ENCODE measurements at regions not wholly inside any gene's neighbourhood (a gene's known extent, or its start where the extent isn't known, plus 50 kb on each side); places are given as distances from the start of the nearest gene placed in this dataset.

- Mint-ChIP-seq H3K36me3 (ENCODE audit: low read depth) (no peaks in the 10 kb centered on the region), H3K27me3 (ENCODE audit: low read depth) (no peaks in the 10 kb centered on the region), H3K4me3 (no peak overlapping the region), H3K4me1 (peaks cover 31% of the 10 kb centered on the region), H3K9me3 (no peaks in the 10 kb centered on the region), H3K27ac (peak overlapping the region; percentile 81 to 93 (median 90))
- TF ChIP-seq, protein P1, sequence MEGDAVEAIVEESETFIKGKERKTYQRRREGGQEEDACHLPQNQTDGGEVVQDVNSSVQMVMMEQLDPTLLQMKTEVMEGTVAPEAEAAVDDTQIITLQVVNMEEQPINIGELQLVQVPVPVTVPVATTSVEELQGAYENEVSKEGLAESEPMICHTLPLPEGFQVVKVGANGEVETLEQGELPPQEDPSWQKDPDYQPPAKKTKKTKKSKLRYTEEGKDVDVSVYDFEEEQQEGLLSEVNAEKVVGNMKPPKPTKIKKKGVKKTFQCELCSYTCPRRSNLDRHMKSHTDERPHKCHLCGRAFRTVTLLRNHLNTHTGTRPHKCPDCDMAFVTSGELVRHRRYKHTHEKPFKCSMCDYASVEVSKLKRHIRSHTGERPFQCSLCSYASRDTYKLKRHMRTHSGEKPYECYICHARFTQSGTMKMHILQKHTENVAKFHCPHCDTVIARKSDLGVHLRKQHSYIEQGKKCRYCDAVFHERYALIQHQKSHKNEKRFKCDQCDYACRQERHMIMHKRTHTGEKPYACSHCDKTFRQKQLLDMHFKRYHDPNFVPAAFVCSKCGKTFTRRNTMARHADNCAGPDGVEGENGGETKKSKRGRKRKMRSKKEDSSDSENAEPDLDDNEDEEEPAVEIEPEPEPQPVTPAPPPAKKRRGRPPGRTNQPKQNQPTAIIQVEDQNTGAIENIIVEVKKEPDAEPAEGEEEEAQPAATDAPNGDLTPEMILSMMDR (IDR thresholded peaks at IDR 0.05; ENCODE audit: unreplicated experiment in 3 of 3) = no peak
Observed at GRCh38 chr4:17092736-17093437, 194.4 kb upstream of the LDB2 start.

GRCh38 chr4:17091104-17091503 is 192.7 kb upstream of the LDB2 start:
- Mint-ChIP-seq H3K4me3 (no peak overlapping the region), H3K36me3 (ENCODE audit: low read depth) (no peaks in the 10 kb centered on the region), H3K27ac (no peak overlapping the region), H3K4me1 (peaks cover 31% of the 10 kb centered on the region), H3K27me3 (ENCODE audit: low read depth) (no peaks in the 10 kb centered on the region), H3K9me3 (peaks cover 5% of the 10 kb centered on the region)
- TF ChIP-seq, protein P1 (IDR thresholded peaks at IDR 0.05; ENCODE audit: unreplicated experiment in 3 of 3) = no peak

- H3K27ac Mint-ChIP-seq = no peak overlapping the region
- H3K27me3 Mint-ChIP-seq (ENCODE audit: low read depth) = no peaks in the 10 kb centered on the region
- H3K4me1 Mint-ChIP-seq = peaks cover 26% of the 10 kb centered on the region
- peaks cover 9% of the 10 kb centered on the region for H3K9me3 Mint-ChIP-seq
- no peak overlapping the region for H3K4me3 Mint-ChIP-seq
- no peaks in the 10 kb centered on the region for H3K36me3 Mint-ChIP-seq (ENCODE audit: low read depth)
- TF ChIP-seq, protein P1 (IDR thresholded peaks at IDR 0.05; ENCODE audit: unreplicated experiment in 3 of 3) = no peak
Observed at GRCh38 chr4:17090063-17090462, 191.6 kb upstream of the LDB2 start.

GRCh38 chr4:17085416-17085815 is 187.0 kb upstream of the LDB2 start:
- H3K27me3 Mint-ChIP-seq (ENCODE audit: low read depth) = peaks cover 3% of the 10 kb centered on the region
- H3K36me3 Mint-ChIP-seq (ENCODE audit: low read depth) = no peaks in the 10 kb centered on the region
- no peak overlapping the region for H3K27ac Mint-ChIP-seq
- TF ChIP-seq, protein P1 (IDR thresholded peaks at IDR 0.05; ENCODE audit: unreplicated experiment in 3 of 3) = no peak
- peaks cover 9% of the 10 kb centered on the region for H3K9me3 Mint-ChIP-seq
- no peak overlapping the region for H3K4me3 Mint-ChIP-seq
- no peaks in the 10 kb centered on the region for H3K4me1 Mint-ChIP-seq

DNA sequence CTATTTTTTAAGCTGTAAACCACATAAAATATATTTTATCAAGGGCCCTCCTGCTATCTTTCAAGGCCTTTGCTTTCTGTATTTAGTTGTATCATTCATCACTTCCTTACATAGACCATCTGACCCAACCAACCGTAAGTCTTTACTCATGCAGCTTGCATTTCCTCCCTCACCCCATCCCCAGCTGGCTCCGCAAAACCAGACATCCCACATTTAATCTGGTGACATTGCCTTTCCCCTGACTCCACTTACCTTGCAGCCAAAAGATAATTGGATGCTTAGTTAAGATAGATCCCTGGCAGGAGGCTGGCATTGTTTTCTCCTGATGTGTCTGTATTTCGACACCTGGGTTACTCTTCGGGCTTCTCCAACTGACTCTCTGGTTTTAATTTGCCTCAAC is 183.7 kb upstream of the LDB2 start:
- H3K27ac Mint-ChIP-seq = no peak overlapping the region
- H3K9me3 Mint-ChIP-seq = peaks cover 7% of the 10 kb centered on the region
- H3K4me3 Mint-ChIP-seq = no peak overlapping the region

More for the DNA sequence above, 183.7 kb upstream of the LDB2 start:
- Mint-ChIP-seq H3K36me3 (ENCODE audit: low read depth) (no peaks in the 10 kb centered on the region), H3K4me1 (no peaks in the 10 kb centered on the region), H3K27me3 (ENCODE audit: low read depth) (peaks cover 3% of the 10 kb centered on the region)
- TF ChIP-seq, protein P1 (IDR thresholded peaks at IDR 0.05; ENCODE audit: unreplicated experiment in 3 of 3) = no peak

Data from nephron (organoid).